GM12874 (cell line): ENCODE measurements at regions not wholly inside any gene's neighbourhood (a gene's known extent, or its start where the extent isn't known, plus 50 kb on each side); places are given as distances from the start of the nearest gene placed in this dataset.

ENCODE experiments used
- CTCF ChIP-seq: IDR thresholded peaks from 2 replicates; pipeline ENCODE4 v1.5.1; 2011; ENCODE audit warnings: low read depth, mild to moderate bottlenecking, control low read depth, low read length, moderate library complexity; ENCODE audit not compliant: insufficient read depth

- TF ChIP-seq CTCF = no peak
Observed at GRCh38 chr10:120641695-120642094, 184.7 kb downstream of the PLPP4 start.

- TF ChIP-seq CTCF = no peak
Observed at GRCh38 chr10:120643351-120643750, 186.3 kb downstream of the PLPP4 start.

GRCh38 chr10:120644556-120645410 lies 187.8 kb downstream of the PLPP4 start:
- TF ChIP-seq CTCF = no peak

GRCh38 chr10:120646159-120646732 lies 189.2 kb downstream of the PLPP4 start:
- TF ChIP-seq CTCF = no peak

- TF ChIP-seq CTCF = no peak
Observed at GRCh38 chr10:120646738-120647456, 189.9 kb downstream of the PLPP4 start.

GRCh38 chr10:120650705-120651399 lies 193.8 kb downstream of the PLPP4 start:
- no peak for TF ChIP-seq CTCF

- TF ChIP-seq CTCF = no peak
Observed at GRCh38 chr10:120656107-120656506, 195.1 kb upstream of the WDR11 start.
